ENCODE measurements at regions not wholly inside any gene's neighbourhood (a gene's known extent, or its start where the extent isn't known, plus 50 kb on each side); places are given as distances from the start of the nearest gene placed in this dataset.

DNA sequence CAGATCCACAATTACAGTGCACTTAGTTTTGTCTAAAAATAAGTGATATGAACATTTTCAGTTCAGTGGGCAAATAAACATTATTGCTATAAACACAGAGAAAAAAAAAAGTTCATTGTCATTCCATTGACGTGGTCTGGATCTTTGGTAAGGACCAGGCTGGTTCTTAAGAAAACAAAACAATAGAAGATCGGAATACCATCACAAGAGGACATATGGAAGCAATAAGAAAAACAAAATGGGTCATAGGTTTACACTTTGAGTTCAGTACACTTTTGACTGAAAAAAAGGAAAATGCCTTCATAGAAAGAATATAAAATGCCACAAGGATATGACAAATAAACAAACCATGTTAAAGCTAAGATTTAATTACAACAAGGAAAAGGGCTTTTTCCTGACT lies 289.5 kb upstream of the TYRP1 start:
- TF ChIP-seq EZH2 (IDR thresholded peaks at IDR 0.05; ENCODE audit: insufficient read depth, poor library complexity, severe bottlenecking) (no peak), EZH2phosphoT487 (IDR thresholded peaks at IDR 0.05; ENCODE audit: insufficient read depth, low read depth) (no peak)

All from GM23248 (cell line).